ENCODE measurements at regions not wholly inside any gene's neighbourhood (a gene's known extent, or its start where the extent isn't known, plus 50 kb on each side); places are given as distances from the start of the nearest gene placed in this dataset.

DNA sequence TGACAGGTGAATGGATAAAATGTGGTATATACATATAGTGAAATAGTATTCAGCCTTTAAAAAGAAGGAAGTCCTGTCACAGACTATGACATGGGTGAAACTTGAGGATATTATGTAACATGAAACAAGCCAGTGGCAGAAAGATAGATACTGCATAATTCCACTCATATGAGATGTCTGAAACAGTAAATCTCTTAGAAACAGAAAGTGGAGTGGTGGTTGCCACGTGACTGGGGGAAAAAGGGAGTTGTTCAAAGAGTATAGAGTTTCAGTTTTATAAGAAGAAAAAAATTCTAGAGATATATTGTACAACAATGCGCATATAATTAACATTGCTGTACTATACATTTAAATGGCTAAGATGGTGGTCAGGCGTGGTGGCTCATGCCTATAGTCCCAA lies 178.2 kb upstream of the ATP5MC3 start:
- Histone ChIP-seq H3K27ac (no peak overlapping the region), H3K4me1 (ENCODE audit: control insufficient read depth in 1 of 2, insufficient read depth in 1 of 2, low read depth in 1 of 2, low read length in 1 of 2) (no peaks in the 10 kb centered on the region), H3K36me3 (no peaks in the 10 kb centered on the region), H3K27me3 (peaks cover 69% of the 10 kb centered on the region), H3K4me3 (ENCODE audit: low read depth in 1 of 2, low read length in 1 of 2) (no peak overlapping the region), H3K9me3 (no peaks in the 10 kb centered on the region)
- TF ChIP-seq, protein P1, sequence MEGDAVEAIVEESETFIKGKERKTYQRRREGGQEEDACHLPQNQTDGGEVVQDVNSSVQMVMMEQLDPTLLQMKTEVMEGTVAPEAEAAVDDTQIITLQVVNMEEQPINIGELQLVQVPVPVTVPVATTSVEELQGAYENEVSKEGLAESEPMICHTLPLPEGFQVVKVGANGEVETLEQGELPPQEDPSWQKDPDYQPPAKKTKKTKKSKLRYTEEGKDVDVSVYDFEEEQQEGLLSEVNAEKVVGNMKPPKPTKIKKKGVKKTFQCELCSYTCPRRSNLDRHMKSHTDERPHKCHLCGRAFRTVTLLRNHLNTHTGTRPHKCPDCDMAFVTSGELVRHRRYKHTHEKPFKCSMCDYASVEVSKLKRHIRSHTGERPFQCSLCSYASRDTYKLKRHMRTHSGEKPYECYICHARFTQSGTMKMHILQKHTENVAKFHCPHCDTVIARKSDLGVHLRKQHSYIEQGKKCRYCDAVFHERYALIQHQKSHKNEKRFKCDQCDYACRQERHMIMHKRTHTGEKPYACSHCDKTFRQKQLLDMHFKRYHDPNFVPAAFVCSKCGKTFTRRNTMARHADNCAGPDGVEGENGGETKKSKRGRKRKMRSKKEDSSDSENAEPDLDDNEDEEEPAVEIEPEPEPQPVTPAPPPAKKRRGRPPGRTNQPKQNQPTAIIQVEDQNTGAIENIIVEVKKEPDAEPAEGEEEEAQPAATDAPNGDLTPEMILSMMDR (IDR thresholded peaks at IDR 0.05) = no peak

DNA sequence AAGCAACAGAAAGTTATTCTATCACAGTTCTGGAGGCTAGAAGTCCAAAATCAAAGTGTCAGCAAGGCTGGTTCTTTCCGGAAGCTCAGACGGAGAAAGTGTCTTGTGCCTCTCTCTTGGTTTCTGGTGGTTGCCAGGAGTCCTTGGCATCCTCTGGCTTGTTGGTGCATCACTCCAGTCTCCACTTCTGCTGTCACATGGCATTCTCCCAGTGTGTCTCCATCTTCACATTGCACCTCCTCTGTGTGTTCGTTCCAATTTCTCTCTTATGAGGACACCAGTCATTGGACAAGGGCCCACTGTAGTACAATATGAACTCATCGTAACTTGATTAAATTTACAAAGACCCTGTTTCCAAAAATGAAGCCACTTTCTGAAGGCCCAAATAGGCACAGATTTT lies 175.4 kb upstream of the ATP5MC3 start:
- Histone ChIP-seq H3K9me3 (no peaks in the 10 kb centered on the region), H3K4me3 (ENCODE audit: low read depth in 1 of 2, low read length in 1 of 2) (no peak overlapping the region), H3K36me3 (no peaks in the 10 kb centered on the region), H3K4me1 (ENCODE audit: control insufficient read depth in 1 of 2, insufficient read depth in 1 of 2, low read depth in 1 of 2, low read length in 1 of 2) (no peaks in the 10 kb centered on the region), H3K27ac (no peak overlapping the region), H3K27me3 (peaks cover 66% of the 10 kb centered on the region)
- TF ChIP-seq, protein P1 (IDR thresholded peaks at IDR 0.05) = no peak

DNA sequence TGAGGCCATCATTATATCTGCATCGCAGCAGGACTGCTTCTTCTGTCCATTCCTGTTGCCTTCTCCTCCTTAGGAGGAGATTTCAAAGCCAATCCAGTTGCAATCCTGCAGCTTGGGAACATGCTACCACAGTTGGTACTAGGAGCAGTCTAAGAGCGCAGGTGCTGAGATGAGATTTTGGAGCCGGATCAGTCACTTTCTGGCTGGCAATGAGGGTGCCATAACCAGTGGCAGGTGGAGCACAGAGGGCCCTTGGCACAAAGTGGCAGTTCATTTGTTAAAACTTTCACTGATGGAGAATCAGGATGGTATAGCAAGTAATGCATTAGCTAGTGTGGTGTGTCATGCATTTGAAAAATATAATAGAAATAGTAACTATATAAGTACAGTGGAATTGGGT lies 173.7 kb upstream of the ATP5MC3 start:
- Histone ChIP-seq H3K27me3 (peaks cover 66% of the 10 kb centered on the region), H3K4me3 (ENCODE audit: low read depth in 1 of 2, low read length in 1 of 2) (no peak overlapping the region), H3K27ac (no peak overlapping the region), H3K36me3 (no peaks in the 10 kb centered on the region), H3K4me1 (ENCODE audit: control insufficient read depth in 1 of 2, insufficient read depth in 1 of 2, low read depth in 1 of 2, low read length in 1 of 2) (no peaks in the 10 kb centered on the region), H3K9me3 (no peaks in the 10 kb centered on the region)
- TF ChIP-seq, protein P1 (IDR thresholded peaks at IDR 0.05) = no peak

DNA sequence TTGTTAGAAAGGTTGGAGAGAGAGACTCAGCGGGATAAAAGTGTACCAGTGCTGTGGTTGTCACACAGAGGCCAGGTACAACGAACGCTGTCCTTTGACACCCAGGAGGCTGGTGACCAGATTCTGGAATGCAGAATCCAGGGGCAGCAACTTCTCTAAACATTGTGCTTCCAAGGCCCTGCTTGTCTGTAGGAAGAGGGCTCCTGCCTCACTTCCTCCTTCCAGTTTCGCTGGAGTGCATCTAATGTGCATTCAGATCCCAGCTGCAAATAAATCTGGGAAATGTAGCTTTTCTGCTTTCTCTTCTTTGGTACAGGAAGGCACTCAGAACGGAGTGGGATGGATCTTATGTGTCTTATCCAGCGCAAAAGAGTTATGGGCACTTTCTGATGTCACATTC lies 171.8 kb upstream of the ATP5MC3 start:
- TF ChIP-seq, protein P1 (IDR thresholded peaks at IDR 0.05) = no peak
- no peak overlapping the region for H3K4me3 ChIP-seq (ENCODE audit: low read depth in 1 of 2, low read length in 1 of 2)
- H3K4me1 ChIP-seq (ENCODE audit: control insufficient read depth in 1 of 2, insufficient read depth in 1 of 2, low read depth in 1 of 2, low read length in 1 of 2) = no peaks in the 10 kb centered on the region
- H3K9me3 ChIP-seq = no peaks in the 10 kb centered on the region
- peaks cover 81% of the 10 kb centered on the region for H3K27me3 ChIP-seq
- no peaks in the 10 kb centered on the region for H3K36me3 ChIP-seq
- no peak overlapping the region for H3K27ac ChIP-seq

DNA sequence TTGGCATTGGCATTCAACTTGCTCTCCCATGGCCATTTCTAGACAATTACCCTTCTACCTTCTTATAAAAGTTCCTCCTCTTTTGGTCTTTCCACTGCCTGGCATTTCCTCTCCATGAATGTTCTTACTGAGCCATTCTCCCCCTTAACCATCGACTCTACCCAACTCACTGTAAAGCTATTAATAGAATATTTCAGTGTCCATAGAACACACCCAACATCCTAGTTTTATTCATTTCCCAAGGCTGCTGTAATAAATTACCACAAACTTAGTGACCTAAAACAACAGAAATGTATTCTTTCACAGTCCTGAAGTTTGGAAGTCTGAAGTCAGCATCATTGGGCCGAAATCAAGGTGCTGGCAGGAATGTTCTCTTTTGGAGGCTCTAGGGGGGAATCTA lies 170.0 kb upstream of the ATP5MC3 start:
- no peaks in the 10 kb centered on the region for H3K4me1 ChIP-seq (ENCODE audit: control insufficient read depth in 1 of 2, insufficient read depth in 1 of 2, low read depth in 1 of 2, low read length in 1 of 2)
- no peak overlapping the region for H3K27ac ChIP-seq
- peaks cover 83% of the 10 kb centered on the region for H3K27me3 ChIP-seq
- TF ChIP-seq, protein P1 (IDR thresholded peaks at IDR 0.05) = no peak
- H3K9me3 ChIP-seq = no peaks in the 10 kb centered on the region
- no peaks in the 10 kb centered on the region for H3K36me3 ChIP-seq
- no peak overlapping the region for H3K4me3 ChIP-seq (ENCODE audit: low read depth in 1 of 2, low read length in 1 of 2)

DNA sequence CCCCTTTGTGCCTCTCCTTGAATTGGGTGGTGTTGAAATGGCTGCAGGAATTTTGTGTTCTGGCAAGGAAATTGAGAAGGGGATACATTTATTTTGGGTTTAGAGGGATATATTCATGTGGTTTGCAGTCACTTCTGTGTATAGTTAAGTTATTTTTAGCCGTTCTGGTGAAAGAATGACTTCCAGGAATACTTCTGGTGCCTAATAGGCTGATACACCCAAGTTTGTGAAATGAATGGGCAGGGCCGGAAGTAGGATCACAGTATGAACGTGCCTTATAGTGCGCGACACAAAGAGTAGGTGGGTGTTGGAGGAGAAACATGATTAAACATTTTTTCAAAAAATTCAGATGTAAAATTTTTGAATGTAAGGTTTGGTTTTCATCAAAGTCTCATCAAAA lies 168.6 kb upstream of the ATP5MC3 start:
- Histone ChIP-seq H3K4me3 (ENCODE audit: low read depth in 1 of 2, low read length in 1 of 2) (no peak overlapping the region), H3K4me1 (ENCODE audit: control insufficient read depth in 1 of 2, insufficient read depth in 1 of 2, low read depth in 1 of 2, low read length in 1 of 2) (no peaks in the 10 kb centered on the region), H3K27ac (no peak overlapping the region), H3K36me3 (no peaks in the 10 kb centered on the region), H3K9me3 (no peaks in the 10 kb centered on the region), H3K27me3 (peaks cover 86% of the 10 kb centered on the region)
- TF ChIP-seq, protein P1 (IDR thresholded peaks at IDR 0.05) = no peak
